ENCODE measurements at regions not wholly inside any gene's neighbourhood (a gene's known extent, or its start where the extent isn't known, plus 50 kb on each side); places are given as distances from the start of the nearest gene placed in this dataset.
"Not testable (repeated sequence)": the region's sequence is repeated elsewhere in the genome, so short reads cannot be mapped to it uniquely, and the experiment has no call there.

- no peak for DNase-seq (ENCODE audit: low read depth)
These were observed 855.8 kb downstream of the EFNA5 start for GRCh38 chr5:106814961-106815360.

GRCh38 chr5:106801554-106801953 is 869.2 kb downstream of the EFNA5 start:
- DNase-seq (ENCODE audit: low read depth), result no peak

GRCh38 chr5:106797996-106798395 is 872.7 kb downstream of the EFNA5 start:
- no peak for DNase-seq (ENCODE audit: low read depth)

GRCh38 chr5:106796081-106796480 is 874.7 kb downstream of the EFNA5 start:
- no peak for DNase-seq (ENCODE audit: low read depth)

- no peak for DNase-seq (ENCODE audit: low read depth)
These were observed 885.9 kb downstream of the EFNA5 start for GRCh38 chr5:106784846-106785245.

GRCh38 chr5:106780355-106780754 is 890.4 kb downstream of the EFNA5 start:
- DNase-seq (ENCODE audit: low read depth), result no peak

GRCh38 chr5:106776515-106776914 is 894.2 kb downstream of the EFNA5 start:
- DNase-seq (ENCODE audit: low read depth), result not testable (repeated sequence)

GRCh38 chr5:106768392-106768791 is 902.3 kb downstream of the EFNA5 start:
- DNase-seq (ENCODE audit: low read depth), result no peak

- peak; percentile 29 for DNase-seq (ENCODE audit: low read depth)
These were observed 903.8 kb downstream of the EFNA5 start for GRCh38 chr5:106766916-106767315.

GRCh38 chr5:106759581-106759980 is 911.2 kb downstream of the EFNA5 start:
- DNase-seq (ENCODE audit: low read depth), result no peak

- DNase-seq (ENCODE audit: low read depth), result no peak
These were observed 911.6 kb downstream of the EFNA5 start for GRCh38 chr5:106759152-106759551.

GRCh38 chr5:106757672-106758071 is 913.1 kb downstream of the EFNA5 start:
- no peak for DNase-seq (ENCODE audit: low read depth)

- DNase-seq (ENCODE audit: low read depth), result no peak
These were observed 914.9 kb downstream of the EFNA5 start for GRCh38 chr5:106755789-106756188.

- no peak for DNase-seq (ENCODE audit: low read depth)
These were observed 915.7 kb downstream of the EFNA5 start for GRCh38 chr5:106755066-106755465.

GRCh38 chr5:106749826-106750225 is 920.9 kb downstream of the EFNA5 start:
- no peak for DNase-seq (ENCODE audit: low read depth)

GRCh38 chr5:106739127-106739526 is 931.6 kb downstream of the EFNA5 start:
- DNase-seq (ENCODE audit: low read depth), result no peak

- no peak for DNase-seq (ENCODE audit: low read depth)
These were observed 933.6 kb downstream of the EFNA5 start for GRCh38 chr5:106737111-106737510.

GRCh38 chr5:106732624-106733023 is 938.1 kb downstream of the EFNA5 start:
- DNase-seq (ENCODE audit: low read depth), result no peak

- no peak for DNase-seq (ENCODE audit: low read depth)
These were observed 939.8 kb downstream of the EFNA5 start for GRCh38 chr5:106730912-106731311.

GRCh38 chr5:106730506-106730905 is 940.2 kb downstream of the EFNA5 start:
- DNase-seq (ENCODE audit: low read depth), result no peak

GRCh38 chr5:106728208-106728607 is 942.5 kb downstream of the EFNA5 start:
- DNase-seq (ENCODE audit: low read depth), result no peak

- DNase-seq (ENCODE audit: low read depth), result no peak
These were observed 943.7 kb downstream of the EFNA5 start for GRCh38 chr5:106727071-106727470.

GRCh38 chr5:106720367-106720766 is 950.4 kb downstream of the EFNA5 start:
- no peak for DNase-seq (ENCODE audit: low read depth)

- no peak for DNase-seq (ENCODE audit: low read depth)
These were observed 970.9 kb downstream of the EFNA5 start for GRCh38 chr5:106699796-106700195.

- DNase-seq (ENCODE audit: low read depth), result no peak
These were observed 971.5 kb downstream of the EFNA5 start for GRCh38 chr5:106699198-106699597.

Data from fibroblast of gingiva (primary cell).